ENCODE measurements at regions not wholly inside any gene's neighbourhood (a gene's known extent, or its start where the extent isn't known, plus 50 kb on each side); places are given as distances from the start of the nearest gene placed in this dataset.
"Not testable (repeated sequence)": the region's sequence is repeated elsewhere in the genome, so short reads cannot be mapped to it uniquely, and the experiment has no call there.

DNA sequence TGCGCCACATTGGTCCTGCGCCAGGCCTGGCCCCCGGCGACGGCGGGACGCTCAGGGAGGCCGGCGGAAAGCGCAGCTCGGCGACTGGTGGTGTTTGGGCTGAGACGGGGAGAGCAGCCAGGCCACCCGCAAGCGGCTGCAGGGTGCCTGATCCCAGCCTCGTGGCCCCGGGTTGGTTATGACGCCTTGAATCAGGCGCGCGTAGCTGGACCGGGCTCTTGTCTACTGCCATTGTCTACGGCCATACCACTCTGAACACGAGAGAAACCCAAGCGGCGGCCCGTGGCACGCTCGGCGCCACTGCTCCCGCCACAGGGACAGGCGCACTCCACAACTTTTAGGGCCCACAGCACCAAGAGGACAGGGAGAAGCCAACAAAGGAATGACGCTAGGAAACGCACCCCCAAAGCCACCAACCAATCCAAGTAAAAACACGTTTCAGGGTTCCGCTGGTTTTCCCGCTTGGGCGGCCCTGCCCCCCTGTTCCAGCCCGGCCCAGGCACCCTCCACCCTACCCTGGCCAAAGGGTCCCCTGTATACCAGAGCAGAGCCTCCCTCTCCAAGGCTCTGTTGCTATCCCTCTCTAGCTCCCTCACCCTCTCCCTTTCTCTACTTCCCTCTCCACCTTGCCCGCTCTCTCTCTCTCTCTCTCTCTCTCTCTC lies 1849.3 kb upstream of the DEFB115 start:
- TF ChIP-seq, protein P1, sequence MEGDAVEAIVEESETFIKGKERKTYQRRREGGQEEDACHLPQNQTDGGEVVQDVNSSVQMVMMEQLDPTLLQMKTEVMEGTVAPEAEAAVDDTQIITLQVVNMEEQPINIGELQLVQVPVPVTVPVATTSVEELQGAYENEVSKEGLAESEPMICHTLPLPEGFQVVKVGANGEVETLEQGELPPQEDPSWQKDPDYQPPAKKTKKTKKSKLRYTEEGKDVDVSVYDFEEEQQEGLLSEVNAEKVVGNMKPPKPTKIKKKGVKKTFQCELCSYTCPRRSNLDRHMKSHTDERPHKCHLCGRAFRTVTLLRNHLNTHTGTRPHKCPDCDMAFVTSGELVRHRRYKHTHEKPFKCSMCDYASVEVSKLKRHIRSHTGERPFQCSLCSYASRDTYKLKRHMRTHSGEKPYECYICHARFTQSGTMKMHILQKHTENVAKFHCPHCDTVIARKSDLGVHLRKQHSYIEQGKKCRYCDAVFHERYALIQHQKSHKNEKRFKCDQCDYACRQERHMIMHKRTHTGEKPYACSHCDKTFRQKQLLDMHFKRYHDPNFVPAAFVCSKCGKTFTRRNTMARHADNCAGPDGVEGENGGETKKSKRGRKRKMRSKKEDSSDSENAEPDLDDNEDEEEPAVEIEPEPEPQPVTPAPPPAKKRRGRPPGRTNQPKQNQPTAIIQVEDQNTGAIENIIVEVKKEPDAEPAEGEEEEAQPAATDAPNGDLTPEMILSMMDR (IDR thresholded peaks at IDR 0.05): no peak
- Mint-ChIP-seq H3K4me1 (ENCODE audit: low read depth) (no peaks in the 10 kb centered on the region), H3K27ac (ENCODE audit: unreplicated experiment) (no peak overlapping the region), H3K9me3 (ENCODE audit: low read depth) (peaks cover 49% of the 10 kb centered on the region), H3K36me3 (ENCODE audit: low read depth) (peaks cover 3% of the 10 kb centered on the region), H3K27me3 (ENCODE audit: low read depth) (no peaks in the 10 kb centered on the region), H3K4me3 (ENCODE audit: unreplicated experiment) (no peak overlapping the region)
- no peak for DNase-seq (ENCODE audit: low spot score)

DNA sequence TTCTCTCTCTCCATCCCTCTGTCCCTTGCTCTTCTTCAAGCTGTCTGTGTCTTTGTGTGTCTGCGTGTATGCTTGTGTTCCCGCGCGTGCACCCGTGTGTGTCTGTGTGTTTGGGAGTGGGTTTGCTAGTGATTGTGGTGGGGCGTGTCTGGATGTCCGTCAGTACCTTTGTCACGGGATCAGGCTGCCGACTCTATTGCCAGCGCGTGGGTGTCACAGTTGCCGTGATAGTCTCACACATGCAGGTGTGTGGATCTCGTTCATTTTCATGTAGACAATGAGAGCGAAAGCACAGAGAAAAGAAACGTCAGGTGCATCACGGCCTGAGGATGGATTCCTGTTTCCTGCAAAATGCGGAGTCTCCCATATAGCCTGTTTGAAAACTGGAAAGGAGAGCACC lies 1848.8 kb upstream of the DEFB115 start:
- H3K36me3 Mint-ChIP-seq (ENCODE audit: low read depth); H3K4me1 Mint-ChIP-seq (ENCODE audit: low read depth); H3K4me3 Mint-ChIP-seq (ENCODE audit: unreplicated experiment); H3K27me3 Mint-ChIP-seq (ENCODE audit: low read depth); H3K27ac Mint-ChIP-seq (ENCODE audit: unreplicated experiment); DNase-seq (ENCODE audit: low spot score): not testable (repeated sequence)
- H3K9me3 Mint-ChIP-seq (ENCODE audit: low read depth): peaks cover 51% of the 10 kb centered on the region

GRCh38 chr20:29409160-29409689 lies 1848.2 kb upstream of the DEFB115 start:
- DNase-seq (ENCODE audit: low spot score): peak; percentile 81
- H3K4me3 Mint-ChIP-seq (ENCODE audit: unreplicated experiment); H3K27me3 Mint-ChIP-seq (ENCODE audit: low read depth); H3K4me1 Mint-ChIP-seq (ENCODE audit: low read depth); H3K27ac Mint-ChIP-seq (ENCODE audit: unreplicated experiment); H3K36me3 Mint-ChIP-seq (ENCODE audit: low read depth): not testable (repeated sequence)
- peaks cover 51% of the 10 kb centered on the region for H3K9me3 Mint-ChIP-seq (ENCODE audit: low read depth)

DNA sequence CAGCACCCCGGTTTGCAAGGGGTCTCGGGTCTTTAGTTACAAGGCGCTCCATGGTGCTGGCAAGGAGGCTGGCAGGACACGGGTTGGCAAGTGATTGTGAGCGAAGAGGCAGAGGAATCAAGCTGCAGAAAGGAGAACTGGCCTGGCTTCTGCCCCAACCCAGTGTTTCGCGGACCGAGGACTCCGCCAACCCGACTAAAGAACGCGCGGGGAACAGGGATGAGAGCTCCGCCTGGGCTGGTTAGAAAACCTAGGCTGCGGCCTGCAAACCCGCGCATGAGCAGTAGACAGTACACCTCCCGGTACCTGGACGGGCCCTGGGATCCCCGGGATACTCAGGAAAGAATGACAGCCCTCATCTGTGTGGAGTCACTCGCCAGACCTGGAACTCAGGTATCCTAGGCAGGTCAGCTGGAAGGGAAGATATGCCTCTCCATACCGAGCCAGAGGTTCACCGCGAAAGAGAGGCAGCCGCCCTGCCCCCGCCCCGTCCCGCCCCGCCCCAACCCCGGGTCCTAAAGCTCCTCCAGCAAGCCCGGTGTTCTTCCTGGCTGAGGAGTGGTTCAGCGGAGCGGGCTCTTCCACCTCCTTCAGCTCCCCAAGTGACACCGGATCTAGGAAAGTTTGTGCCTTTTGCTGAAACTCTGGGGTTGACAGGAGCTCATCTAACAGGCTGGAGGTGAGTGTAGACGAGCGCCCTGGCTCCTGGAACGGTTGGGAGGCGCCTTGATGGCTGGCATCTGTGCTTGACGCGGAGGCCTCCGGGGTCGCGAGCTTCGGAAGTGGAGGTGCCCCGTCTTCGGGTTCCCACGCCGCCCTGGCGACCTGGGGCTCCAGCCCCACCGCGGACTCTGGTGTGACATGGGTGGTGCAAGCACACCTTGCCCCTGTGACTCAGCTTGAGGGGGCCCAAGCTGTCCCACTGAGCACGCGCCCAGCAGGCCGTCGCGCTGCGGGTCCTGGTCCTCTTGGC lies 1847.3 kb upstream of the DEFB115 start:
- Mint-ChIP-seq H3K27ac (ENCODE audit: unreplicated experiment) (no peak overlapping the region), H3K9me3 (ENCODE audit: low read depth) (peaks cover 45% of the 10 kb centered on the region)
- DNase-seq (ENCODE audit: low spot score): peak; percentile 95

DNA sequence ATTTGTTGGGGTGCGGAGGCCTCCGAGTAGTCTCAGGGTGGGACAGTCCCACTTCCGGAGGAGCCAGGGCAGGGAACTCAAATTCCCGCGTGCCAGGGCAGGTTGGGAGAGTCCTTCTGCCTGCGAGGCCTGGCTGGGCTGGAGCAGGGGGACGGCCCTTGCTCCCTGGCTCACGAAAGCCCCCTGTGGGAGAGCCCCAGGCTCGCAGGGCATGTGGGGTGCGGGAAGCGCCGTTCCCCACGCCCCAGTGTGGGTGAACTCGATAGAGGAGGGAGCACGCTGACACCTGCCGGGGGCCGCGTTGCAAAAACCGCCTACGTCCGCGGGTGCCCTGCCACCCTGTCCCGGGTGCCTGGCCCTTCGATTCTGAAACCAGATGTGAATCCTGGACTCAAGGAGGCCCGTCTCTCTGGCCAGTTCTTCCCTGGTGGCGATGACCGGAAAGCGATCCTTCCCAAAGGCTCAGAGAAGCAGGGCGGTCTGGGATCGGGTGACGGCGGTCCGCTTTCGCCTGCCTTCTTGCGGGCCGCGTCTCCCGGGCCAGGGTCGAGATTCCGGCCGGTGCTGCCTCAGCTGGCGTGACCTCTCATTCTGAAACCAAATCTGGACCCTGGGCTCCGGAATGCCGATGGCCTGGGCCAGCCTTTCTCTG lies 1846.5 kb upstream of the DEFB115 start:
- TF ChIP-seq, protein P1 (IDR thresholded peaks at IDR 0.05): no peak
- Mint-ChIP-seq H3K9me3 (ENCODE audit: low read depth) (peaks cover 46% of the 10 kb centered on the region), H3K36me3 (ENCODE audit: low read depth) (peaks cover 3% of the 10 kb centered on the region), H3K4me3 (ENCODE audit: unreplicated experiment) (no peak overlapping the region), H3K4me1 (ENCODE audit: low read depth) (no peaks in the 10 kb centered on the region), H3K27me3 (ENCODE audit: low read depth) (no peaks in the 10 kb centered on the region), H3K27ac (ENCODE audit: unreplicated experiment) (no peak overlapping the region)
- DNase-seq (ENCODE audit: low spot score): peak; percentile 88

More for the DNA sequence above, 1847.3 kb upstream of the DEFB115 start:
- TF ChIP-seq, protein P1 (IDR thresholded peaks at IDR 0.05): no peak
- no peak overlapping the region for H3K4me3 Mint-ChIP-seq (ENCODE audit: unreplicated experiment)
- no peaks in the 10 kb centered on the region for H3K27me3 Mint-ChIP-seq (ENCODE audit: low read depth)
- no peaks in the 10 kb centered on the region for H3K4me1 Mint-ChIP-seq (ENCODE audit: low read depth)
- H3K36me3 Mint-ChIP-seq (ENCODE audit: low read depth): peaks cover 3% of the 10 kb centered on the region

DNA sequence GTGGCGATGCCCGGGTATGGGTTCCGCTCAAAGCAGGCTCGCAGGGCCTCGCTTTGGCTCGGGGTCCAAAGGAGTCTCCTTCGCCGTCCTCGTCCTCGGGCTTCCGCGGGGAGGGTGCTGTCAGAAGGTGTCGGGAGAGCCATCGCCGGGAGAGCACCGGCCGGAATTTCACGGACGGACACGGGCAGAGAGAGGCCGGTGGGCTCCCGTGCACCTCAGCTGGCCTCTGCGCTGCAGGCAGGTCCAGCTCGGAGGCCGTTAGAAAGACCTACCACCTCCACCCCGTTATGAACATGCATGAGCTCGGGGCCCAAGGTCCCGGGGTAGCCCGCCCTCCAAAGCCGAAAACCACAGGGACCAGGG lies 1846.0 kb upstream of the DEFB115 start:
- DNase-seq (ENCODE audit: low spot score): peak; percentile 92
- H3K27ac Mint-ChIP-seq (ENCODE audit: unreplicated experiment); H3K27me3 Mint-ChIP-seq (ENCODE audit: low read depth); H3K4me3 Mint-ChIP-seq (ENCODE audit: unreplicated experiment); H3K36me3 Mint-ChIP-seq (ENCODE audit: low read depth); H3K4me1 Mint-ChIP-seq (ENCODE audit: low read depth): not testable (repeated sequence)
- peaks cover 48% of the 10 kb centered on the region for H3K9me3 Mint-ChIP-seq (ENCODE audit: low read depth)
